Astrocyte (in vitro differentiated cells and primary cell): ENCODE measurements at regions not wholly inside any gene's neighbourhood (a gene's known extent, or its start where the extent isn't known, plus 50 kb on each side); places are given as distances from the start of the nearest gene placed in this dataset.
"Not testable (repeated sequence)": the region's sequence is repeated elsewhere in the genome, so short reads cannot be mapped to it uniquely, and the experiment has no call there.

Experiments
- CTCF ChIP-seq: IDR thresholded peaks from 2 replicates; pipeline ENCODE4 v1.5.1; 2011; ENCODE audit warnings: low read depth, mild to moderate bottlenecking, inconsistent platforms, low read length, moderate library complexity; ENCODE audit not compliant: insufficient read depth
- EZH2 ChIP-seq: IDR thresholded peaks from 2 replicates; pipeline ENCODE4 v1.6.1; 2012; ENCODE audit warnings: mild to moderate bottlenecking, low read length, inconsistent platforms; ENCODE audit not compliant: insufficient read depth

DNA sequence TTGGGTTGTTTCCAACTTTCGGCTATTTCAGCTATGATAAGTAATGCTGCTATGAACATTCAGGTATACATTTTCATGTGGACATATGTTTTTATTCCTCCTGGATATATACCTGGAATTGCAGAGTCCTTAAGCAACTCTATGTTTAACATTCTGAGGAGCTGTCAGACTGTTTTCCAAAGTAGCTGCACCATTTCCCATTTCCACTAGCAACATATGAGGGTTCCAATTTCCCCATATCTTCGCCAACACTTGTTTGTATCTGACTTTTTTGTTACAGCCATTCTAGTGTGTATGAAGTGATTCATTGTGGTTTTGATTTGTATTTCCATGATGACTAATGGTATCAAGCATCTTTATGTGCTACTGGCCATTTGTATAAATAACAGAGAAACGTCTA lies 295.7 kb downstream of the CEP170 start:
- TF ChIP-seq CTCF, EZH2: not testable (repeated sequence)
